Fibroblast of the aortic adventitia (primary cell): ENCODE measurements at regions not wholly inside any gene's neighbourhood (a gene's known extent, or its start where the extent isn't known, plus 50 kb on each side); places are given as distances from the start of the nearest gene placed in this dataset.

Experiments
- DNase-seq: peaks from one replicate; pipeline ENCODE4 v3.0.0-alpha.2; 2010; ENCODE audit warnings: low read depth
- H3K4me3 ChIP-seq: 2 replicates; pipeline ENCODE4 v1.5.1; 2011; ENCODE audit warnings: low read depth, mild to moderate bottlenecking, control low read depth, low read length, moderate library complexity
- TF ChIP-seq, protein P1 (sequence below): IDR thresholded peaks from 2 replicates; pipeline ENCODE4 v1.5.1; 2011; ENCODE audit warnings: mild to moderate bottlenecking, low read length, control low read depth, inconsistent platforms; ENCODE audit not compliant: insufficient read depth

DNA sequence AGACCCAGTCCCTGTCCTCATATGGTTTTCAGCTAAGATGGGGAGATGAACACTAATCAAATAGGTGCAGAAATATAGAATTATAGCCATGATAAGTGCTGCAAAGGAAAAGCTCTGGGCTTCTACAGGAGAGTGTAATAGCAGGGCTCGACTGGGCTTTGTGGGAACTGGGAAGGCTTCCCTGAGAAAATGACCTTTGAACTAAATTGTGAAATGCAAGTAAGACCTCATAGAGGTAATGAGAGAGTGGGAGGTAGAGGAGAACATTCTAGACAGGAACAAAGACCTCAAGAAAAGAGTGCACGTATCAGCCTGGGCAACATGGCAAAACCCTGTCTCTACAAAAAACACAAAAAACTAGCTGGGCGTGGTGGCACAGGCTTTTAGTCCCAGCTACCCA is 231.6 kb downstream of the ABHD5 start:
- TF ChIP-seq, protein P1, sequence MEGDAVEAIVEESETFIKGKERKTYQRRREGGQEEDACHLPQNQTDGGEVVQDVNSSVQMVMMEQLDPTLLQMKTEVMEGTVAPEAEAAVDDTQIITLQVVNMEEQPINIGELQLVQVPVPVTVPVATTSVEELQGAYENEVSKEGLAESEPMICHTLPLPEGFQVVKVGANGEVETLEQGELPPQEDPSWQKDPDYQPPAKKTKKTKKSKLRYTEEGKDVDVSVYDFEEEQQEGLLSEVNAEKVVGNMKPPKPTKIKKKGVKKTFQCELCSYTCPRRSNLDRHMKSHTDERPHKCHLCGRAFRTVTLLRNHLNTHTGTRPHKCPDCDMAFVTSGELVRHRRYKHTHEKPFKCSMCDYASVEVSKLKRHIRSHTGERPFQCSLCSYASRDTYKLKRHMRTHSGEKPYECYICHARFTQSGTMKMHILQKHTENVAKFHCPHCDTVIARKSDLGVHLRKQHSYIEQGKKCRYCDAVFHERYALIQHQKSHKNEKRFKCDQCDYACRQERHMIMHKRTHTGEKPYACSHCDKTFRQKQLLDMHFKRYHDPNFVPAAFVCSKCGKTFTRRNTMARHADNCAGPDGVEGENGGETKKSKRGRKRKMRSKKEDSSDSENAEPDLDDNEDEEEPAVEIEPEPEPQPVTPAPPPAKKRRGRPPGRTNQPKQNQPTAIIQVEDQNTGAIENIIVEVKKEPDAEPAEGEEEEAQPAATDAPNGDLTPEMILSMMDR, result no peak
- no peak overlapping the region for H3K4me3 ChIP-seq
- no peak for DNase-seq

DNA sequence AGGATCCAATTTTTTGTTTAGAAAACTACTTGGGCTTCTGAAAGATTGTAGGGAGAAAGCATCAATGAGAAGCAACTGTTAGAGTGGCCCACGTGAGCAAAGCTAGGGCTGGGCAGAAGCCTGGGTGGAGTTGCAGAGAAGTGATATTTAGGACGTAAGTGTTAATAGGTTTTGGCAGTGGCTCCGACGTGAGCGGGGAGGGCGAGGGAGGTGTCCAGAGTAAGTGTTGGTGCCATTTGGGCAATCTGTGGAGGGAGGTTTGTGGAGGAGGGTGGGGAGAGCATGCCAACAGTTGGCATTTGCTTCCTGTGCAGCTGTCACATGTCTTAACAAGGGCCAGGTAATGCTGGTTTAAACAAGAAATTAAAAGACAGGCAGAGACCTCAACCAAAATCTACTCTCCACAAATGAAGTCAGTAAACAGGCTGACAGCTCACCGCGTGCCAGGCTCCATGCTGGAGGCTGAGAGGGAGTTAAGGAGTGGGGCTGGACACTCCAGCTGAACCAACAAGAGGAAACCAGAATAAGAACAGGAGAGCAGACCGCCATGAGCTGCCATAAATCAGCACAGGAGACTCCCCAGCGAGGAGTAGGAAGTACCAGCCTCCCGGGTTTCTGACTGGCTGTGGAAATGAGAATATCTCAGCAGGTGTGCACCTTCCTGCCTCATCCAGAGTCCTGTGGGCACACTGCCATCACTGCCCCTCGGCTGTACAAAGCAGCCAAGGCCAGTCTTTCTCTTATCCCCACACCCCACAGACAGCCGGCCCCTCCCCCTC is 232.6 kb downstream of the ABHD5 start:
- DNase-seq, result no peak
- H3K4me3 ChIP-seq, result no peak overlapping the region
- TF ChIP-seq, protein P1, result no peak

DNA sequence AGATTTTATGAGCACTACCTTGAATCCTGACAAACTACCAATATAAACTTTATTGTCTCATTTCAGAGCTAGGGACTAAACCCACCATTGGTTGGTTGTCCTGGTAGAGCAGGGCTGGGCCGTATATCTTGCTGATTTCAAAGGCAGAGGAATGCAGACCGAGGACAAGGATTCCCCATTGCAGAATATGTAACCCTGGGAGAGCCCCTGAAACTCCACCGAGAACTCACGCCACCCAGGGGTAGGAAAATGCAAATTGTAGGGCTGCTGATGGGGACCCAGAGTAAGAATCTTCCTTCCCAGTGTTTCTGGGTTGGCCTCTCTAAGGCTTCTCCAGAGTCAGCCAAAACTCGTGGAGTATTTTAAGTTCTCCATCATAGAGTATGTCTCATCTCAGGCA is 235.3 kb downstream of the ABHD5 start:
- DNase-seq, result no peak
- no peak overlapping the region for H3K4me3 ChIP-seq
- TF ChIP-seq, protein P1, result no peak

DNA sequence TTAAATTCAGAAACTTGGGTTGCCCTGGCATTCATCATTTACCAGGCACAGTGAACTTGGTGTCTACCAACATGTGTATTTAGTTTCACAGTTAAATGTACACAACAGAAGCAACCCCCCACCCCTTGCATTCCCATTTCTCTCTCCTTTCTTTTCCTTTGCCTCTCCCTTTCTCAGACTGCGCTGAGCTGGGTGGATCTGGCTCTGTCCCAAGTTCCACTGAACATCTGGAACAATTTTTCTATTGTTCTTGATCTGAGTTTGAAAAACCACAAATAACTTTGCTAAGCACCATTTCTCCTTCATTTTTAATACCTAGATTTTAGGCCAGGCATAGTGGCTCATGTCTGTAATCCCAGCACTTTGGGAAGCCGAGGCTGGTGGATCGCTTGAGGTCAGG is 242.2 kb downstream of the ABHD5 start:
- no peak overlapping the region for H3K4me3 ChIP-seq
- DNase-seq, result peak; percentile 80
- TF ChIP-seq, protein P1, result no peak

DNA sequence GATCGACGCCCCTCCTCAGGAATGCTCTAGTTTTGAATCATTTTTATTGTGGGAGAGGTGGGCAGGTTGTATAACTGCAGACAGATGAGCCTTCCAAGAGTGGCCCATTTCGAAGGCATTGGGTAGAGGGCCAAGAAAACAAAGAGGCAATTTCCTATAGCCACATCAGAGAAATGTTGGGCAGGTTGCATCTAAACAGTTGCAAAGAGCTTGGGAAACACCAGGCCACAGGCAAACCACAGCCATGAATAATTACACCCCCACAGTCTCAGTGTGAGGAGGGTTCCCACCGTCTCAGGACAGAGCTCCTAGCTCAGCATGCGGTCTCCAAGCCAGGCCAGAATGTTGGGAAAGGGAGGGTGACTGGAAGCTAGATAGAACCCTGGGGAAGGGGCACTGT is 257.3 kb downstream of the ABHD5 start:
- DNase-seq, result no peak
- TF ChIP-seq, protein P1, result no peak
- no peak overlapping the region for H3K4me3 ChIP-seq

DNA sequence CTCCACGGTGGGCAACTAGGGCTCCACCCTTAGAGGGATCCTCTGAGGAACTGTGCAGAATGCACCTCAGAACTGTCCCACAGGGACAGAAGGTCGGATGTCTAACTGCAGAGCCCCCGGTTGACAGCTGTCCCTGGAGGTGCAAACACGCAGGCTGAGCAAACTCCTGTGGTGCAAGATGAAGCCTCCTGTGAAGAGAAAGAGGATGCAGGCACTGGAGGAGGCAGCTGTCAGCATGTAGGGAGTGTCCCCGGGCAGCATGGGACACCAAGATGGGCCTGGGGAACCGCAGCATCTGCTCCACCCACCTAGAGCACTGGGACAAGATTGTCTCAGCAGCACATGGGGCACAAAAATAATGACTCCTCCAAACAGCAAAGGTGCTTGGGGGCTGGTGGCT is 258.9 kb downstream of the ABHD5 start:
- H3K4me3 ChIP-seq, result no peak overlapping the region
- no peak for DNase-seq
- TF ChIP-seq, protein P1, result no peak

DNA sequence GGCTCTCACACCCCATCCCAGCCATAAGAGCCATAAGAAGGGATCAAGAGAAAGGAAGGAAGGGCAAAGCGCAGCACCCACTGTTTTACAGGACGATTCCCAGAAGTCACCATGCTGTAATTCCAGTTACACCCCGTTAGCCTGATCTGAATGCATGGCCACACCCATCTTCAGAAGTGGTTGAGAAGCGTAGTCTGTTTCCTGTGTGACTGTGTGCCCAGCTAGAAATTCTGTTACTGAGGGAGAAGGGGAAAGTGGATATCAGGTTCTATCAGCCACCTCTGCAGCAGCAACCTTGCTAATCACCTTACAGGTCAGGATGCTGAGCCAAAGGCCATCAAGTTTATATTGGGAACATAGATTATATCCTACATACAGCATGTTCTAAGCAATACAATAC is 260.0 kb downstream of the ABHD5 start:
- TF ChIP-seq, protein P1, result no peak
- no peak overlapping the region for H3K4me3 ChIP-seq
- no peak for DNase-seq
